C4-2B (cell line): ENCODE measurements at regions not wholly inside any gene's neighbourhood (a gene's known extent, or its start where the extent isn't known, plus 50 kb on each side); places are given as distances from the start of the nearest gene placed in this dataset.

Experiments
- CTCF ChIP-seq: fragments of 450-650 bp; conservative IDR thresholded peaks from 2 replicates; pipeline ENCODE4 v1.5.1; 2017; ENCODE audit warnings: mild to moderate bottlenecking
- ZFX ChIP-seq: fragments of 450-650 bp; IDR thresholded peaks from 2 replicates; pipeline ENCODE4 v1.6.1; 2017

DNA sequence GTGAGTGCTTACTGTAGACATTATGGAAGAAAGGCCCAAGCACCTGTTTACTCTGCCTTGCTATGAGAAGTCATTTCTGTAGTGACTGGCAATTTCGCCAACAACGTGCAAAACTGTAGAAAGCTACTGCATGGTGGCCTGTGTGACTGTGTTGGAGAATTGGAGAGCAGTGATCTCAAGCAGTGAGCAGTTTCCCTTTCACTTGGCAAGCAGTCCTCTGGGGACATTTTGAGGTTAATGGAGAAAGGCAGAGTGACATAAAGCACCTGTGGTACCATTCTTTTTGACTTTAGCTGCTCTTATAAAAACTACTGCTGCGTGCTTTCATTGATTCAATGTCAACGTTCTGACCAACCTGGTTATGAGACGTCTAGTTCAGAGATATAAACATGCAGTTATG lies 382.6 kb upstream of the JAG1 start:
- no peak for TF ChIP-seq CTCF
- TF ChIP-seq ZFX: no peak
